PFSK-1 (cell line): ENCODE measurements at regions not wholly inside any gene's neighbourhood (a gene's known extent, or its start where the extent isn't known, plus 50 kb on each side); places are given as distances from the start of the nearest gene placed in this dataset.

Experiments
- POLR2AphosphoS5 ChIP-seq: IDR thresholded peaks from 2 replicates; pipeline ENCODE4 v1.6.1; 2012; ENCODE audit warnings: low read depth, mild to moderate bottlenecking, control low read depth, low read length, moderate library complexity
- REST ChIP-seq, 2 experiments: IDR thresholded peaks; 2 replicates each; pipeline versions ENCODE4 v1.6.1 to v1.8.0; 2011 to 2012; ENCODE audit warnings: low read depth in 2 of 2, low read length in 2 of 2, control low read depth in 1 of 2, inconsistent platforms in 1 of 2, mild to moderate bottlenecking in 1 of 2, moderate library complexity in 1 of 2; ENCODE audit not compliant: insufficient read depth in 1 of 2

GRCh38 chr5:89900346-89900745 lies 509.2 kb downstream of the CETN3 start:
- TF ChIP-seq REST (IDR thresholded peaks at IDR 0.05; ENCODE audit: insufficient read depth in 1 of 2, low read depth in 2 of 2, low read length in 2 of 2): no peak
- TF ChIP-seq POLR2AphosphoS5: no peak
